Choroid plexus epithelial cell (primary cell): ENCODE measurements at regions not wholly inside any gene's neighbourhood (a gene's known extent, or its start where the extent isn't known, plus 50 kb on each side); places are given as distances from the start of the nearest gene placed in this dataset.

Experiments
- DNase-seq: peaks from one replicate; pipeline ENCODE4 v3.0.0-alpha.2; 2010; ENCODE audit warnings: low read depth
- H3K4me3 ChIP-seq: 2 replicates; pipeline ENCODE4 v1.5.1; 2011; ENCODE audit warnings: low read depth, mild to moderate bottlenecking, control low read depth, low read length, moderate library complexity
- CTCF ChIP-seq: conservative IDR thresholded peaks from 2 replicates; pipeline ENCODE4 v1.5.1; 2011; ENCODE audit warnings: low read depth, mild to moderate bottlenecking, control low read depth, inconsistent platforms, low read length, moderate library complexity

GRCh38 chr21:15281714-15282113, 216.9 kb upstream of the NRIP1 start:
- DNase-seq: no peak
- no peak overlapping the region for H3K4me3 ChIP-seq
- no peak for TF ChIP-seq CTCF

- H3K4me3 ChIP-seq: no peak overlapping the region
- TF ChIP-seq CTCF: no peak
- no peak for DNase-seq
Observed at GRCh38 chr21:15282665-15283064, 217.9 kb upstream of the NRIP1 start.

- no peak overlapping the region for H3K4me3 ChIP-seq
- no peak for TF ChIP-seq CTCF
- no peak for DNase-seq
Observed at GRCh38 chr21:15283138-15283537, 218.3 kb upstream of the NRIP1 start.

- H3K4me3 ChIP-seq: no peak overlapping the region
- DNase-seq: peak; percentile 19
- no peak for TF ChIP-seq CTCF
Observed at GRCh38 chr21:15283789-15284188, 219.0 kb upstream of the NRIP1 start.

- DNase-seq: no peak
- H3K4me3 ChIP-seq: no peak overlapping the region
- no peak for TF ChIP-seq CTCF
Observed at GRCh38 chr21:15285556-15285955, 220.8 kb upstream of the NRIP1 start.

- DNase-seq: no peak
- no peak for TF ChIP-seq CTCF
- H3K4me3 ChIP-seq: no peak overlapping the region
Observed at GRCh38 chr21:15289246-15289645, 224.4 kb upstream of the NRIP1 start.

GRCh38 chr21:15289896-15290841, 225.4 kb upstream of the NRIP1 start:
- TF ChIP-seq CTCF: no peak
- DNase-seq: no peak
- H3K4me3 ChIP-seq: no peak overlapping the region
